Astrocyte of the cerebellum (primary cell): ENCODE measurements at regions not wholly inside any gene's neighbourhood (a gene's known extent, or its start where the extent isn't known, plus 50 kb on each side); places are given as distances from the start of the nearest gene placed in this dataset.

Experiments used
- DNase-seq: peaks from one replicate; pipeline ENCODE4 v3.0.0-alpha.2; 2011; ENCODE audit warnings: low read depth
- H3K4me3 ChIP-seq: 2 replicates; pipeline ENCODE4 v1.5.1; 2011; ENCODE audit warnings: mild to moderate bottlenecking, low read depth, low read length, moderate library complexity
- CTCF ChIP-seq: IDR thresholded peaks from 2 replicates; pipeline ENCODE4 v1.5.1; 2012; ENCODE audit warnings: low read length, low read depth, moderate library complexity, mild to moderate bottlenecking; ENCODE audit errors: missing control alignments
- in situ Hi-C: cut with HindIII; loops from 2 replicates; pipeline ENCODE4 v1.10.0; 2017; ENCODE audit warnings: low sequenced_read_pairs

GRCh38 chr2:19507137-19507536, 148.7 kb upstream of the OSR1 start:
- H3K4me3 ChIP-seq = no peak overlapping the region
- no peak for DNase-seq
- no peak for TF ChIP-seq CTCF
- in situ Hi-C loops = no loop called here

- in situ Hi-C loops = no loop called here
- DNase-seq = no peak
- TF ChIP-seq CTCF = no peak
Observed at GRCh38 chr2:19505199-19506136, 147.0 kb upstream of the OSR1 start.

GRCh38 chr2:19504400-19505198, 146.2 kb upstream of the OSR1 start:
- in situ Hi-C loops = no loop called here
- TF ChIP-seq CTCF = no peak
- H3K4me3 ChIP-seq = no peak overlapping the region
- DNase-seq = no peak

More at GRCh38 chr2:19505199-19506136, 147.0 kb upstream of the OSR1 start:
- no peak overlapping the region for H3K4me3 ChIP-seq

GRCh38 chr2:19503915-19504314, 145.5 kb upstream of the OSR1 start:
- no peak overlapping the region for H3K4me3 ChIP-seq
- no peak for TF ChIP-seq CTCF
- DNase-seq = no peak
- in situ Hi-C loops = no loop called here

GRCh38 chr2:19503406-19503805, 145.0 kb upstream of the OSR1 start:
- TF ChIP-seq CTCF = no peak
- no peak for DNase-seq
- H3K4me3 ChIP-seq = no peak overlapping the region
- in situ Hi-C loops = no loop called here

GRCh38 chr2:19500126-19500525, 141.7 kb upstream of the OSR1 start:
- no peak overlapping the region for H3K4me3 ChIP-seq
- no peak for TF ChIP-seq CTCF
- in situ Hi-C loops = no loop called here
- no peak for DNase-seq
